Activated CD4-positive, alpha-beta T cell treated with anti-CD3 and anti-CD28 coated beads, Interleukin-10, Interleukin-2, amounts not matched to agents 100 ng/mL and 50 ng/mL, durations not matched to agents 16 hours and 8 hours (primary cell): ENCODE measurements at regions not wholly inside any gene's neighbourhood (a gene's known extent, or its start where the extent isn't known, plus 50 kb on each side); places are given as distances from the start of the nearest gene placed in this dataset.
"Not testable (repeated sequence)": the region's sequence is repeated elsewhere in the genome, so short reads cannot be mapped to it uniquely, and the experiment has no call there.

Experiments used
- DNase-seq: peaks from one replicate; pipeline ENCODE4 v3.0.0-alpha.2; 2020

- DNase-seq, result no peak
These were observed 115.2 kb upstream of the FAT3 start for GRCh38 chr11:92109466-92109865.

- no peak for DNase-seq
These were observed 117.3 kb upstream of the FAT3 start for GRCh38 chr11:92107331-92107730.

GRCh38 chr11:92104349-92104748 lies 120.3 kb upstream of the FAT3 start:
- DNase-seq, result no peak

- DNase-seq, result no peak
These were observed 122.7 kb upstream of the FAT3 start for GRCh38 chr11:92101920-92102319.

GRCh38 chr11:92099183-92099582 lies 125.4 kb upstream of the FAT3 start:
- no peak for DNase-seq

- no peak for DNase-seq
These were observed 126.4 kb upstream of the FAT3 start for GRCh38 chr11:92098172-92098571.

- DNase-seq, result no peak
These were observed 136.7 kb upstream of the FAT3 start for GRCh38 chr11:92087725-92088537.

- DNase-seq, result no peak
These were observed 141.5 kb upstream of the FAT3 start for GRCh38 chr11:92083123-92083522.

- DNase-seq, result no peak
These were observed 142.0 kb upstream of the FAT3 start for GRCh38 chr11:92082652-92083051.

GRCh38 chr11:92074498-92074897 lies 150.1 kb upstream of the FAT3 start:
- DNase-seq, result not testable (repeated sequence)

- DNase-seq, result no peak
These were observed 153.0 kb upstream of the FAT3 start for GRCh38 chr11:92071660-92072059.

GRCh38 chr11:92070026-92070889 lies 154.4 kb upstream of the FAT3 start:
- DNase-seq, result no peak

GRCh38 chr11:92067016-92067415 lies 157.6 kb upstream of the FAT3 start:
- no peak for DNase-seq

GRCh38 chr11:92061456-92062062 lies 163.1 kb upstream of the FAT3 start:
- DNase-seq, result no peak

- DNase-seq, result no peak
These were observed 166.7 kb upstream of the FAT3 start for GRCh38 chr11:92057849-92058442.

- no peak for DNase-seq
These were observed 171.4 kb upstream of the FAT3 start for GRCh38 chr11:92053216-92053615.

GRCh38 chr11:92050305-92050704 lies 174.3 kb upstream of the FAT3 start:
- DNase-seq, result no peak

GRCh38 chr11:92048415-92048814 lies 176.2 kb upstream of the FAT3 start:
- no peak for DNase-seq

- DNase-seq, result no peak
These were observed 178.5 kb upstream of the FAT3 start for GRCh38 chr11:92046103-92046502.

GRCh38 chr11:92045301-92045700 lies 179.3 kb upstream of the FAT3 start:
- DNase-seq, result no peak

GRCh38 chr11:92035488-92035887 lies 189.1 kb upstream of the FAT3 start:
- DNase-seq, result no peak

GRCh38 chr11:92027136-92027535 lies 197.5 kb upstream of the FAT3 start:
- DNase-seq, result not testable (repeated sequence)

GRCh38 chr11:92026664-92027063 lies 198.0 kb upstream of the FAT3 start:
- no peak for DNase-seq
